HPDE6-E6E7 (cell line): ENCODE measurements at regions not wholly inside any gene's neighbourhood (a gene's known extent, or its start where the extent isn't known, plus 50 kb on each side); places are given as distances from the start of the nearest gene placed in this dataset.
"Not testable (repeated sequence)": the region's sequence is repeated elsewhere in the genome, so short reads cannot be mapped to it uniquely, and the experiment has no call there.

Experiments used
- DNase-seq: peaks from one replicate; pipeline ENCODE4 v3.0.0; 2011; ENCODE audit warnings: missing footprints; ENCODE audit errors: extremely low spot score

DNA sequence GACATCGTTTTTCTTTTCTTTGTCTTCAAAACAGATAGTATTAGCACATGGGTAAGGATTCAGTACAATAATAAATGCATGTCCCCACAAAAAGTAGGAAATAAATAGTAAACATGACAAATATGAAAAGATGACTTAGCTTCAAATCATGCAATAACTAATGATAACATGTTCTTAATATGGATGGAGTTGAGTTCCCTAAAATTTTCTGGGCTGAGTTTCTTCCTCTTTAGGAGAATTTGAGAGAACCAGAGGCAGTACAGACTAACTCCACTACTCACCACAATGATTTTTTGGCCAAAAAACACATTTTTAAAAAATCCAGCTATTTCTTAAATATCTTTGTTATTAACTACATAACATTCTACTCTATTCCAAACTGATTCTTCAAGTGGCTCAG lies 432.3 kb upstream of the HS3ST1 start:
- no peak for DNase-seq

DNA sequence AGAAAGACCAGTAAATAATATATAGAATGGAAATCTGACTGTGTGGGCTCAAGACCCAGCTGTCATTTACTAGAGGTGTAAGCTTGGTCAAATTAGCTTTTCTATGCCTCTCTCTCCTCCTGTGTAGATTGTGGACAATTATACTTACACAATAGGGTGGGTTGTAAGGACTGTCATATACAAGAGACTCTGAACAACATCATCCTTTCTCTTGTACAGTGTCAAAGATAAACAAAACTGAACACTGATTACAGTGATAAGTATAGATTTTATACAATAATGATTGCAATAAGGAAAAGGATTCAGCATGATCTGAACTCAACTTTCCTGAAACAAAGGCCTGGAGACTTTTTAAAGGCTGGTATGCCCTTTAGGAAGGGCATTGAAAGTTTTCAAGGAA lies 429.2 kb upstream of the HS3ST1 start:
- no peak for DNase-seq

DNA sequence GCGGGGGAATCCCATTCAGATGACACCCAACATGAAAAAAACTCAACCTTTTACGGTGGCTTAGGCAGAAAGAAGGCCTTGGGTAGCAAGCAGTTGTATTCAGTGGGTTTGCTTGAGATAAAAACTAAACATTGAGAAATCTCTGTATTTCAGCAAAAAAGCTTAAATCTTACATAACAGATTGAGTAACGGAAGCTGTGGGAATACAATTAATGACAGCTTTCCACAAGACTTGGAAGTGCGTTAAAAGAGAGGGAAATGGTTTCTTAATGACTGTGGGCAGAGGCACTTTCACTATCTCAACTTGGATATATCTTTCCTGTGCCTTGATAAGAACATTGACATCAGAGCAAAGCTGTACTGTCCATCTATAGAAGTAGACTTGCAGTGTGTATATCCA lies 418.5 kb upstream of the HS3ST1 start:
- no peak for DNase-seq

DNA sequence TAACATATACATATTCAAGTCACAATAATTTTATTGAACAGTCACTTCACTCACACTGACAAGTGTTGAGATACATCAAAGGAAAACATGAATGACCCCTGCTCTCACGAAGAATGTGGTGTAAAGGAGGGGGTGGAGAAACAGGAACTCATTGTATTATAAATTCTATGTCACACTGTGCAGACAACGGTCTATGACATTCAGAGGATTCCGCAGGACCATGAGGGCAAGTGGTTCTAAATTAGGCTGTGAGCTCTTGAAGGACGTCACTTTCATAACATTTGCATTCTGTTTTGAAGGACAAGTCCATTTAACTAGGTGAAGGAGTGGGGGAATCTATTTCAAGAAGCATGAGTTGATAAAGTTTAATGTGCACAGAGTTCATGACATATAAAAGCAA lies 415.2 kb upstream of the HS3ST1 start:
- DNase-seq = no peak

DNA sequence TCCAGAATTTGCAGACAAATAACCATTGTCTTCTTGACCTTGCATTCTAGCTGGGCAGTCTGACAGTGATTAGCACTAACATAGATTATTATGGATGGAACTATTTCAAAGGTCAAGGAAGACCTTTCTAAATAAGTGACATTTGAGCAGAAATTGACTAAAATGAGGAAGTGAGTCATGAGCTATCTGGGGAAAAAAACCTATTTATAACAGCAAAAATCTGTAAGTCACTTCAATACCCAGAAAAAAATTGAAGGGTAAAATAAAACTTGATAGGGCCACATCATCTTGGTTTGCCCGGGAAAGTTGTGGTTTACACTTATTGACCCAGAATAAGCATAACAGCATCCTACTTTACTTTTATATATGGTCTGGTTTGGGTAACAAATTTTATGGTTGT lies 414.6 kb upstream of the HS3ST1 start:
- no peak for DNase-seq

DNA sequence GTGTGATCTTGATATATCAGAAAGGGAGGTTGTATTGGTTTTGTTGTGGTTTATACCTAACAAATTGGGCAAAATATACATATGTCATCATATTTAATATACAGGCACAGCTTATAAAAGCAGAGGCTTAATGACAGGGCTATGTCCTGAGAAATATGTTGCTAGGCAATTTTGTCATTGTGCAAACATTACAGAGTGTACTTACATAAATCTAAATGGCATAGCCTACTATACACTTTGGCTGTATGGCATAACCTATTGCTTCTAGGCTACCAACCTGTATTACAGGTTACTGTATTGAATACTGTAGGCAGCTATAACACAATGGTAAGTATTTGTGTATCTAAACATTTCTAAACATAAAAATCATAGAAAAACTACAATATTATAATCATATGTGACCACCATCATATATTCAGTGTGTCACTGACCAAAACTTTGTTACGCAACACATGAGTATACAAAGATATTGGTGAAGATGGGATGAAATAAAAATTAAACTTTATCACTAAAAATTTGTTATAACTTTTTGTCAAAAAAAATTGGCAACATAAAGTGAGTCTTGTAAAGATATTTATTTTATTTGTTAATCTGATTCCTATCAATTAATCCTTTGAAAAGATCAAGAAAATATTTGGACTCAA lies 414.0 kb upstream of the HS3ST1 start:
- DNase-seq = no peak

DNA sequence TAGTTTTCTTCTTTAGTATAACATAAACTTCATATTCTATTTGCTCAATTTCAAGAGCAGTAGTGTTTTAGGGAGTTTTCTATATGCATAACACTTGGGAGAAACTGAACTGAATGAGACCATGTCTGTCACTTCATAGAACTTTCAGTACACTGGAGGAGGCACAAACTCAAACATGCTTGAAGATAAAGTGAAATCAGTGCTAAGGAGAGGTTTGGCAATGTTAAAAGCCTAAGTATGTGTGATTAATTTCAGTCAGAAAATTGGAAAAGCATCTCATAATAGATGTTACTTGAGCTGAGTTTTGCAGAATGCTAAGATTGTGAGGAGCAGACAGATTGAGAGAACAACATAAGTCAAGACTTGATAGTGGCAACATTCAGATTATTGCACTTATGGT lies 411.2 kb upstream of the HS3ST1 start:
- DNase-seq = no peak

DNA sequence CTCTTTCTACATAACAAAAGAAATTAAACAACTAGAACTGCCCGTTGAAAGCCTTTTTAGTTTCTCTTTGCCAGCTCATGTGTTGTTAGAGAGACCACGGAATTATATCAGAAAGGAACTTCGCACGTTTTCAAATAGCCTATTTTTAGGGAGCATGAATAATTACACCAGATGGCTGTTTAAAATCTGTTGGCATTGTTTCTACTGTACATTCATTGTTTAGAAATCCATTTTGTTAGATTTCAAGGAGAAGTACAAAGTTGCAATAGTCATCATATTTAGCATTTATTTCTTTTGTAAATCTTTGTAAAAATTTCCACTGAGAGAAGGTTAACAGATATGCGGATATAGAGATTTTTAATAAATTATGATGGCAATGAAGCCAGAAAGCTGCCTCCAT lies 403.0 kb upstream of the HS3ST1 start:
- no peak for DNase-seq

DNA sequence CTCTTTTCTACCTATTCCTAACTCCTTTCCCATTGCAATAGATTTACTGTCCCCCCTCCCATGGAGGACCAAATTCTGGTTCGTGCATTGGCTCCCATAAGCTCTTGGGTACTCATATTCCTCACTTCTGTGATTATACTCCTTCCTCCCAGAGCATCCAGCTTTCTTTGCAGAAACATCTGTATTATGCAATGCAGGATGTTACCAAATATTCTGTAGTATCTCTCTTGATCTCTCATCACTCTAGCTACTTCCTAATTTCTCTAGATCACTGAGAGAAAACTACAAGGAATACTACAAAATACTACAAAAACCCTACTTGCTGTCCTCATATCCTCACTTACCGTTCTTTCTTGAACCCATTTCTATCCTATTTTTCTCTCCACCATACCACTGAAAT lies 395.9 kb upstream of the HS3ST1 start:
- DNase-seq = no peak

DNA sequence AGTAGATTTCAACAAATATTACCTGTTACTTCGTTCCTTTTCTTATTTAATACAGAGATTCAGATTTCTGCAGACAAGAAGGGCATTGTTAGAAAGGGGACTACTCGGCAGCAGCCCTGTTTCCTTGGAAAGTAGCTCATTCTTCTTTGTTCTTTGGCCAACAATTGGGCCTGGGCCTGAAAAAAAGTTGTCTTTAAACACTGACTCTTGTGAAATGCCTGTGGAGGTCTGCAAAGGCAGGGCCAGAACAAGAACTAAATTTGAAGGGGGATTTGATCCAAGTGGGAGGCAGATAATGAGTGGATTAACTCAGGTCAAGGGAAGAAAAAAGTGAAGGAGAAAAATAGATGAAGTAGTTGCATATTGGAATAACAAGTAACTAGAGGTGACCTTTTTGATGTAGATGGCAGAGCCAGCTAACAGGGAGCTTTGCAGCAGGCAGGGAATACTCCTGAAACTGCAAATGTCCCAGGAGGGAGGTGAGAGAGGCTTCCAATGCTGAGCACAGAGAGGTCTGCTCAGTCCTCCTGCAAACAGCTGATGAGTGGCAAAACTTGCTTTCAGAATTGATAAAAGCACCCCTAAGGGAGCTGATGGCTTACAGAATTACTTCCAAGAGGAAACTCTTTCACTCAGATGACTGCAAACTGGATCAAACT lies 393.2 kb upstream of the HS3ST1 start:
- no peak for DNase-seq

DNA sequence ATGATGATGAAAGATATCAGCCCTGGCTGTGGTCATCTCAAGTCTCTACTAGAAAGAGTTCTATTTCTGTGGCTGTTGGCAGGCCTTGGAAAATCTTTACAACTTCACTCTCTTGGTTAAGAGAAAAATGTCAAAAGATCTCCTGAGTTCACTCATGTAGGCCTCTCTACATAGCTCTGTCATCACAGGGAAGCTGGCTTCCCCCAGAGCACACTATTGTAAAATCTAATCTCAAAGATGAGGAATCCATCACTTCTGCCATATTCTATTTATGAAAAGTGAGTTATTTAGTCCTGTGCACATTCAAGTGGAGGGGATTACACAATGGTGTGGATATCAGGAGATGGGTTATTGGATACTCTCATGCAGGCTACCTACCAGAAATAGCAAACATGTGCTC lies 388.4 kb upstream of the HS3ST1 start:
- no peak for DNase-seq

DNA sequence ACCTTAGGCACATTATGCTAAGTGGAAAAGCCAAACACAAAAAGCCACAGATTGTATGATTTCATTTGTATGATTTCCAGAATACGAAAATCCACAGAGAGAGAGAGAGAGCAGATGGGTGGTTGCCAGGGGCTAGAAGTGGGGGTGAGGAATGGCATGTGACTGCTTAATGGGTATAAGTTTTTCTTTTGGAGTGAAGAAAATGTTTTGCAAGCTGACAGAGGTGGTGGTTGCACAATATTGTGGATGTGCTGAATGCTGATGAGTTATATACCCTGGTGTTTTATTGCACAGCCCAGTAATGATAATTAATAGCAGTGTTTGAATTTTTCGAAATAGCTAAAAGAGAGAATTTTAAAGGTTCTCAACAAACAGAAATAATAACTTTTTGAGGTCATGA lies 386.1 kb upstream of the HS3ST1 start:
- DNase-seq = no peak

DNA sequence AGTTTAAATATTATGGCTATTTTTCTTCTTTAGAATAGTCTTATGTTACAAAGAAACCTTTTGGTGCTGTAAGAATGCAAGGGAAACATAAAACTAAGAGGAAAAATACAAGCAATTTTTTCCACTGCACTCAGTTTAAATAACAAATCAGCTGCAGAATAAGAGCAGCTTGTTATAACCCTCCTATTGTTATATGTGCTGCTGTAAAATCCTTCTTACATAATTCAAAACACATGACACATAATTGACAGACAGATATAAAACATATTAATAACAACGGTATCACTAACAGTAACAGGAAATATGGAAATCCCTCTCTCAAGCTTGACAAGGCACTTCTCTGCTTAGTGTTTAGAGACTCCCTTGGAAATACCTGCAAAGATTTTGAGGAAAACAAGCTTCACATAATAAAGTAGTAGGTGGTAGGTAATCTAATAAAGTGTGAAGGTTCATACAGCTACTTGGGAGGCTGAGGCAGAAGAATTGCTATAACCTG lies 385.3 kb upstream of the HS3ST1 start:
- no peak for DNase-seq

DNA sequence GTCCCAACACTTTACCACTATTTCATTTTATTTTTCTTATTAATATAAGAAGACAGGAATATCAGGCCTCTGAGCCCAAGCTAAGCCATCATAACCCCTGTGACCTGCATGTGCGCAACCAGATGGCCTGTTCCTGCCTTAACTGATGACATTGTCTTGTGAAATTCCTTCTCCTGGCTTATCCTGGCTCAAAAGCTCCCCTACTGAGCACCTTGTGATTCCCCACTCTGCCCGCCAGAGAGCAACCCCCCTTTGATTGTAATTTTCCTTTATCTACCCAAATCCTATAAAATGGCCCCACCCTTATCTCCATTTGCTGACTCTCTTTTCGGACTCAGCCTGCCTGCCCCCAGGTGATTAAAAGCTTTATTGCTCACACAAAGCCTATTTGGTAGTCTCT lies 382.8 kb upstream of the HS3ST1 start:
- not testable (repeated sequence) for DNase-seq

DNA sequence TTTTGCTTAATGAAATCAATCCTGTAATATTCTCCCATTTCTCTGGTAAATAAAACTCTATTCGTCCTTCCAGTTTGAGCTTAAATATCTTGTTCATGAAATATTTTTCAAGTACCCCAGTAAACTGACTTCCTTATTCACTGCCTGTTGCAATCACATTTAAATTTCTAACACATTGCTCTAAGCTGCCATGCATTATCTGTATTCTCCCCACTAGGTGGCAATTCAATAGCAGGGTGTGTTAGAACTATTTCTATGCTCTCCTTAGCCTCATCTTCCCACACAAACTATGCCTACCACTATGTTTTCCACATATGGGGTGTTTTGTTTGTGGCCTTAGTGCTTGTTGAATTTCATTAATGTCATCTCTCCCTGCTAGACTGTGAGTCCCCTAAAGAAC lies 377.1 kb upstream of the HS3ST1 start:
- DNase-seq = peak; percentile 25

DNA sequence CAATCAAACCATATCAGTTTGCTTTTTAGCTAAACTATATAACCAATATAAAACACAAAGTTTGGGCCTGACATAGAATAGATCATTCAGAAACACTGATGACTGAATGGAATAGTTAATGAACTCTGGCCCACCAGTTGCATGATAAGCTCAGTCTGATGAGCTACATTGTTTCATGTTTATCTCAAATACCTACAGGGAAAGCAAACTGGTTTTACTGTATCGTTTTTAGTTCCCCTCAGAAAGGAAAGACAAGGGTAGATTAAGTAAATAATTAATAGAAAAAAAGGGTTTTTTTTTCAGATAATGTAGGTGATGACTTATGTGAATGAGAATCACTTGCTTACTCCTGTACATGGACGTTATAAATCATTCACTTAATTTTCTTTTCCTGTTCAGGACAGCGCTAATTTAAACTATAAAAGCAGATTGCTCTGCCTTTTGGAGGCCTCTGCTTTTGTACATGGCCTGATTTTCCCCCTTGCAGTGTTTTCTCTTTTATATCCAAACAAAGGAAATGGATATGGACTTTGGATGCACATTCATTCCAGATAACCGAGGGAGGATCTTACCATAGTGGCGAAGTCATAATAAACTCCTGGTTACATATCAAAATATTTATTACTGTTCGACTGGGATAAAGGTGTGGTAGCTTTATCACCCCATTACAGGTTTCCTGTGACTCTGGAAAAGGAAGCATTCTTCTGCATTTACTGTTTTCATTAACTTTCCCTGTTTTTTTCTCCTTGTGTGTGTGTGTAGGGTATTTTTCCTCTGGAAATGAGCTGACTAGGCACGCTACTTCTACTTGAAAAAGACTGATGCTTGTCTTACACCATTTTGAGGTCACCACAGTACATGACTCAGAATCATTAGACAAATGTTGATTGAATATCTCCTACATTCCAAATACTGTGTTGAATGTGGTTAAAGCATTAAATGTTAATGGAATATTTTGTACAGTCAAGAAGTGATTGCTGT lies 373.1 kb upstream of the HS3ST1 start:
- DNase-seq = no peak

DNA sequence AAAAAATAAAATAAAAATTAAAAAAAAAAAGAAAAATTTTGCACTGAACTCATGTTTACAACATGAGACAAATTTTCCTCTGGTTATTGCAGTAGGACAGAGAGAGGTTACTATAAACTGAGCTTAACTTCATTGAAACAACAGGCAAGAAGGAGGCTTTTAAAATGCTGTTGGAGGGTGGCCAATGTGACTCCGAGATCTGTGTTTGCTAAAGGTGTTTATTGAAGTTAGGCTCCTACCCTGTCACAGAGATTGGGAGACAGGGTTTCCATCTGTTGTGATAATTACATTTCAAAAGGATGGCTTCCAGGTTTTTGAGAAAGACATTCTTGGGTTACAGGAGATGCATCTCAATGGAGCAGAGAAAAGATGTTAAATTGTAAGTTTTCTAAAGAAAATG lies 370.5 kb upstream of the HS3ST1 start:
- no peak for DNase-seq

DNA sequence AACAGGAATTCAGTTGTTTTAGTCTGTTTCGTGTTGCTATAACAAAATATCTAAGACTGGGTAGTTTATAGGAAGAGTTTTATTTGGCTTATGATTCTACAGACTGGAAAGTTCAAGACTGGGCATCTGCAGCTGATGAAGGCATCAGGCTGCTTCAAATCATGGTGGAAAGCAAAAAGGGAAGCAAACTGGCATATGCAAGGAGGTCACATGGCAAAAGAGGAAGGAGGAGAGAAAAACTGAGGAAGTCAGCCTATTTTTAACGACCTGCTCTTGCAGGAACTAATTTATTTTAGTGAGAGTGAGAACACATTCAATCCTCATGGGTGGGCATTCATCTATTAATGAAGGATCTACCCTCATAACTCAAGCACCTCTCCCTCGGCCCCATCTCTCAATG lies 363.1 kb upstream of the HS3ST1 start:
- DNase-seq = no peak

DNA sequence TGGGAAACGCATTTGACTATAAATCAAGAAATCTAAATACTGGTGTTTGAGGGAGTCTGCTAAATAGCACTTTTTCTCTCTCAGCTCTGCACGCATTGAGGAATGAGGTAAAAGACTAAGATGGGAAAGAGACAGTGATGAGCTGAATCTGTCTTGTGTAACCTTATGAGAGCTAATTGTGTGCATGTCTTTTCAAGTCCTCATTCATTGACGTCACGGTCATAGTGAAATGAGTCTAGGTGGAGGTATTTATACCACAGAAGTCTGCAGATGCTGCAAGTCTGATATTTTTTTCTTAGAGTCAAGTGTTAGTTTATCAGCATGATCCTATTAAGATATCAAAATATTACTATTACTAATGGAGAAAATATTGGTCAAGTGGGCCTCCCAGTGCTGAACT lies 361.5 kb upstream of the HS3ST1 start:
- no peak for DNase-seq

DNA sequence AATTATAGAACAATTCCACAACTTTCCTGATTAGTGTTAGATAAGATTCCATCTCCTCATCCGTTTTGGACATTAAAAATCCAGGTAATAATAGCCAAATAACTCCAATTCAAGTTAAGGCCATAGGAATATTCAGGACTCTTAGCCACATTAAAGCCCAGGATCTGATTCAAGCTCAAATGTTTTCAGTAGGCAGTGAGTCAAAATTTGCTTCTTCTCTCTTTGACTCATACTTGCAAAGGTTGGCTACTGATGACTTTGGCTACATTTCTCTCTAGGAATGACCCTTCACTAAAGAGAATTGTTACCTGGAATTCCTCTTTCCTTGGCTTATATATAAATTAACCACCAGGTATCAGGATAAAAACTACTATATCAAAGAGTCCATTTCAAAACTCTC lies 354.9 kb upstream of the HS3ST1 start:
- DNase-seq = no peak

DNA sequence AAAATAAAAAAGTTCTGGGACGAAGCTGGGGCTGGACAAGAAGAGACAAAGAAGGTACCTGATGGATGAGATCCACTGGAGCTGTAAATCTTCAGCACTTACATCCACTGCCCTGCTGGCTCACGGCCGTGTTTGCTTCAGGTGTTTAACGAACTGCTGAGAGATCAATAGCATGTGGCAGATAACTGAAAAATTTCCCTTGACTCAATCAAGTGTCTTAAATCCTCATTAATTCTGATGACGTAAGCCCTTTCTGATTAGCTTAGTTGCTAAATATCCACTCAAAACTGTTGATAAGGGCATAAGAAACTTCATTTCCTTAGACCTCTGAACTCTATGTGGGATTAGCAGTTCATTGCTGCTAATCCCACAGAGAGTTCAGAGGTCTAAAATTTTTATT lies 354.2 kb upstream of the HS3ST1 start:
- DNase-seq = no peak

DNA sequence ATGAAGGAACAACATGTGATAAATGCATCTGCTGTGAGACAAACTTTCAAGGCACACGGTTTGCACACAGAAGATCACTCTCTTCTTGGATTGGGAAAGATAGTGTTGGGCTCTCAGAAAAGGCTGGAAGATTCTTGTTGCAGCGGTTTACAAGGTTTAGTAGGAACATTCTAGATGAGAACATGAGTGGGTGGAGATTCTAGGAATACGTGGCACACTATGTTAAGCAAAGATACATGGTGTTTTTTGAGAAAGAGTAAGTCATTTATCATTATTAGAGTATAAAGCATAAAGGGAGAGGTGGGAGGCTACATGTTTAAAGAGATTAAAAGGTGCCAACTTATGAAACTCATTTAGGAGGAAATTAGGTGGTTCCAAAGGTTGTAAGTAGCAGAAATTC lies 348.8 kb upstream of the HS3ST1 start:
- DNase-seq = no peak

DNA sequence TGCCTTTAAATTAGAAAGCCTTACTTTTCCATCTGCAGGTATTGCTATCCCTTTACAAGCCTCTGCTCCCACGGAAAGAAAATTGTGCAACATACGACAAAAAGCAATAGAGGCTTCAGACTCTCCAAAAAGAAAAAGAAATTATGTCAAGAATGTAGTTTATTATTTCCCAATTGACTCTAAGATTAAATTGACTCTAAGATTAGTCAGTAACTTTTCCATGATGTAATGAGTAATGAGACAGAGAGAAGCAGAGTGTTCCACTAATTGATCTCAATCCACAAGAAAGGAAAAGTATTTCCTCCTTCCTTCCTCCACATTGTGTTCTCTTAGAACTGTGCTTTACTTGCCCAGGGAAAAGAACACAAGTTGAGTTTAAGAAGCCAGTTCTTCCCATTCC lies 345.7 kb upstream of the HS3ST1 start:
- no peak for DNase-seq
